GM12891 (cell line): ENCODE measurements at regions not wholly inside any gene's neighbourhood (a gene's known extent, or its start where the extent isn't known, plus 50 kb on each side); places are given as distances from the start of the nearest gene placed in this dataset.

ENCODE experiments used
- PAX5 ChIP-seq: IDR thresholded peaks from 2 replicates; pipeline ENCODE4 v1.6.1; 2011; ENCODE audit warnings: low read length, moderate library complexity, mild to moderate bottlenecking; ENCODE audit not compliant: insufficient read depth, severe bottlenecking
- POLR2A ChIP-seq: IDR thresholded peaks from 2 replicates; pipeline ENCODE4 v1.6.1; 2011; ENCODE audit warnings: low read depth, low read length, control low read depth
- POLR2AphosphoS5 ChIP-seq: IDR thresholded peaks from 2 replicates; pipeline ENCODE4 v1.6.1; 2011; ENCODE audit warnings: low read depth, low read length, control low read depth
- POU2F2 ChIP-seq: IDR thresholded peaks from 2 replicates; pipeline ENCODE4 v1.6.1; 2011; ENCODE audit warnings: low read depth, mild to moderate bottlenecking, control low read depth, low read length, moderate library complexity
- SPI1 ChIP-seq: IDR thresholded peaks from 2 replicates; pipeline ENCODE4 v1.6.1; 2011; ENCODE audit warnings: low read depth, low read length, control low read depth
- TAF1 ChIP-seq: IDR thresholded peaks from 2 replicates; pipeline ENCODE4 v1.6.1; 2011; ENCODE audit warnings: low read depth, low read length, control low read depth

GRCh38 chr7:65221683-65222082, 152.0 kb upstream of the ZNF92 start:
- TF ChIP-seq POLR2A (no peak), POLR2AphosphoS5 (no peak), TAF1 (no peak), SPI1 (no peak), POU2F2 (no peak), PAX5 (no peak)
